ENCODE measurements at regions not wholly inside any gene's neighbourhood (a gene's known extent, or its start where the extent isn't known, plus 50 kb on each side); places are given as distances from the start of the nearest gene placed in this dataset.

GRCh38 chr10:109698086-109698485 is 225.2 kb downstream of the XPNPEP1 start:
- H3K9me3 ChIP-seq = no peaks in the 10 kb centered on the region
- H3K36me3 ChIP-seq = no peaks in the 10 kb centered on the region
- no peak overlapping the region for H3K27ac ChIP-seq
- TF ChIP-seq CTCF (IDR thresholded peaks at IDR 0.05) = no peak
- ATAC-seq (ENCODE audit: insufficient number of reproducible peaks, low FRiP score, low read depth) = no peak
- no peak for DNase-seq (ENCODE audit: low spot score)
- H3K27me3 ChIP-seq (replicated peaks; ENCODE audit: insufficient read depth) = no peaks in the 10 kb centered on the region
- no peaks in the 10 kb centered on the region for H3K4me1 ChIP-seq (ENCODE audit: control insufficient read depth in 1 of 2, low read depth in 2 of 2)
- H3K4me3 ChIP-seq = no peak overlapping the region

DNA sequence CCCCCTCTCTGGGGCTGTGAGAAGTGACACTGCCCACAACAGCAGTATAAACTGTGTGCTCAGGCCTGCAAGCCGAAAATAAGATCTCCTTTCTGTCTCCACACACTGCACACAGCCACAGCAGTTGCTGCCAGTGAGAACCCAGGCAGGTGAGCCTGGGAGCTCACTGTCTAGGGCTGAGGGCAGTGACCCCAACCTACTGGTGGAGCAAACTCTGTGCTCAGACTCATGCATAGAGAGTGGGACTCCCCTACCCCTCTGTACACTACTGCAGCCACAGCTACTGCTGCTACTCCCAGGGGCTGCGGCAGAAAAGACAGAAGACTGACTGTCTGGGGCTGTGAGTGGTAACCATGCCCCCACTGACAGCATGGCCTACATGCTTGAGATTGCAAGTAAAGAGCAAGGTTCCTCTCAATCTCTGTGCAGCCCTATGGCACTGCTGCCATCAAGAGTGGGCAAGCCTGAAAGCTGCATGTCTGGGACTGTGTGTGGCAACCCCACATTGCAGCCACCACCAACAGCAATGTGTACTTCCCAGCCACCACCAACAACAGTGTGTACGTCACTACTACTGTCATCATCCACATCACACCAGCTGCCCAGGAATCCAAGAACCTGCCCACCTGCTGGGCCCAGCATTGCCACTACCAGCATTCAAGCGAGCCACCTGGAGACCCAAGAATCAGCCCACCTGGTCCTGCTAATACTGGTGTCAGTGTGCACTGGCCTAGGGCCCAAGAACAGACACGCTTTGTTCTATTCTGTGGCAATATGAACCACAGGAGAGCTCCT is 226.1 kb downstream of the XPNPEP1 start:
- H3K27ac ChIP-seq = no peak overlapping the region
- no peak for DNase-seq (ENCODE audit: low spot score)
- no peak for ATAC-seq (ENCODE audit: insufficient number of reproducible peaks, low FRiP score, low read depth)

GRCh38 chr10:109696462-109696861 is 226.8 kb downstream of the XPNPEP1 start:
- no peaks in the 10 kb centered on the region for H3K36me3 ChIP-seq
- H3K4me3 ChIP-seq = no peak overlapping the region
- H3K9me3 ChIP-seq = no peaks in the 10 kb centered on the region
- no peaks in the 10 kb centered on the region for H3K27me3 ChIP-seq (replicated peaks; ENCODE audit: insufficient read depth)
- no peak for DNase-seq (ENCODE audit: low spot score)
- H3K4me1 ChIP-seq (ENCODE audit: control insufficient read depth in 1 of 2, low read depth in 2 of 2) = no peaks in the 10 kb centered on the region
- no peak for TF ChIP-seq CTCF (IDR thresholded peaks at IDR 0.05)
- no peak for ATAC-seq (ENCODE audit: insufficient number of reproducible peaks, low FRiP score, low read depth)
- H3K27ac ChIP-seq = no peak overlapping the region

More for the DNA sequence above, 226.1 kb downstream of the XPNPEP1 start:
- no peak for TF ChIP-seq CTCF (IDR thresholded peaks at IDR 0.05)
- Histone ChIP-seq H3K9me3 (no peaks in the 10 kb centered on the region), H3K27me3 (replicated peaks; ENCODE audit: insufficient read depth) (no peaks in the 10 kb centered on the region), H3K4me3 (no peak overlapping the region), H3K4me1 (ENCODE audit: control insufficient read depth in 1 of 2, low read depth in 2 of 2) (no peaks in the 10 kb centered on the region), H3K36me3 (no peaks in the 10 kb centered on the region)

- H3K36me3 ChIP-seq = no peaks in the 10 kb centered on the region
- no peak overlapping the region for H3K4me3 ChIP-seq
- no peaks in the 10 kb centered on the region for H3K4me1 ChIP-seq (ENCODE audit: control insufficient read depth in 1 of 2, low read depth in 2 of 2)
- H3K27me3 ChIP-seq (replicated peaks; ENCODE audit: insufficient read depth) = no peaks in the 10 kb centered on the region
- H3K9me3 ChIP-seq = no peaks in the 10 kb centered on the region
- no peak for DNase-seq (ENCODE audit: low spot score)
- TF ChIP-seq CTCF (IDR thresholded peaks at IDR 0.05) = no peak
- no peak for ATAC-seq (ENCODE audit: insufficient number of reproducible peaks, low FRiP score, low read depth)
- H3K27ac ChIP-seq = no peak overlapping the region
These were observed 227.3 kb downstream of the XPNPEP1 start for GRCh38 chr10:109695988-109696387.

- no peaks in the 10 kb centered on the region for H3K9me3 ChIP-seq
- H3K4me1 ChIP-seq (ENCODE audit: control insufficient read depth in 1 of 2, low read depth in 2 of 2) = no peaks in the 10 kb centered on the region
- ATAC-seq (ENCODE audit: insufficient number of reproducible peaks, low FRiP score, low read depth) (no peak), DNase-seq (ENCODE audit: low spot score) (no peak)
- no peak overlapping the region for H3K4me3 ChIP-seq
- no peaks in the 10 kb centered on the region for H3K27me3 ChIP-seq (replicated peaks; ENCODE audit: insufficient read depth)
- H3K36me3 ChIP-seq = no peaks in the 10 kb centered on the region
- no peak overlapping the region for H3K27ac ChIP-seq
- no peak for TF ChIP-seq CTCF (IDR thresholded peaks at IDR 0.05)
These were observed 233.5 kb downstream of the XPNPEP1 start for GRCh38 chr10:109689785-109690184.
